ENCODE measurements at regions not wholly inside any gene's neighbourhood (a gene's known extent, or its start where the extent isn't known, plus 50 kb on each side); places are given as distances from the start of the nearest gene placed in this dataset.

GRCh38 chr10:130999376-131000202 lies 311.9 kb downstream of the TCERG1L start:
- no TSS peak for BruUV-seq (replicated peaks)
- CTCF ChIA-PET: interaction anchor here (0.6 kb wide), 1 partner anchor 9 kb away, joined by 3 read pairs; no protein-coding TSS in a partner anchor
- Mint-ChIP-seq H3K27ac (ENCODE audit: low read depth, unreplicated experiment) (no peak overlapping the region), H3K9me3 (ENCODE audit: unreplicated experiment) (peaks cover 27% of the 10 kb centered on the region), H3K4me3 (ENCODE audit: unreplicated experiment) (no peak overlapping the region), H3K4me1 (ENCODE audit: insufficient read depth, unreplicated experiment) (no peaks in the 10 kb centered on the region), H3K36me3 (ENCODE audit: insufficient read depth, unreplicated experiment) (no peaks in the 10 kb centered on the region), H3K27me3 (ENCODE audit: insufficient read depth, unreplicated experiment) (no peaks in the 10 kb centered on the region)
- no peak for TF ChIP-seq CTCF (IDR thresholded peaks at IDR 0.05; ENCODE audit: unreplicated experiment)
- no peak for DNase-seq (ENCODE audit: unreplicated experiment)
- POLR2A ChIA-PET: no interaction called here
- intact Hi-C loops (cut with micrococcal nuclease): no loop called here

- Mint-ChIP-seq H3K9me3 (ENCODE audit: unreplicated experiment) (peaks cover 26% of the 10 kb centered on the region), H3K4me1 (ENCODE audit: insufficient read depth, unreplicated experiment) (no peaks in the 10 kb centered on the region)
Measured at GRCh38 chr10:131000244-131000643, 311.3 kb downstream of the TCERG1L start.

DNA sequence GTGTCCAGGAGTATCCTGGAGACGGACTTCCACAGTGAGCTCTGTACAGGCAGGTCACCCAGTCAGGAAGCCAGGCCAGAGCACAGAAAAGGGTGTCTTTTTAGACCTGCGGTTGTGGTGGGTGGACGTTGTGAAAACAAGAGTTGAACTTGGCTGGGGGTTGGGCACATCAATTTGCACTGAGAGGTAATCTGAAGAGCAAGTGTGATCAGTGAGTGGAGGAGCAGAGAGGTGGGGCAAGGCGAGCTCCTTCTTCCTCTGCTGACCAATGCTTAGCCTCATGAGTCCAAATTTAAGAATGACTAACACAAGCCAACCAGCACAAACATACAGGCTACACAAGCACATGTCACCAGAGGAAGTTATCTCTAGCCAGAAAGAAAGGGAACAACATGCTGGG lies 310.8 kb downstream of the TCERG1L start:
- ChIA-PET CTCF (interaction anchor here (0.7 kb wide), 2 partner anchors 8 to 22 kb away, joined by 3 to 5 read pairs; no protein-coding TSS in a partner anchor), POLR2A (no interaction called here)
- no TSS peak for BruUV-seq (replicated peaks)
- H3K27ac Mint-ChIP-seq (ENCODE audit: low read depth, unreplicated experiment): no peak overlapping the region
- no peaks in the 10 kb centered on the region for H3K36me3 Mint-ChIP-seq (ENCODE audit: insufficient read depth, unreplicated experiment)
- H3K9me3 Mint-ChIP-seq (ENCODE audit: unreplicated experiment): peaks cover 21% of the 10 kb centered on the region
- H3K4me1 Mint-ChIP-seq (ENCODE audit: insufficient read depth, unreplicated experiment): no peaks in the 10 kb centered on the region
- no peak overlapping the region for H3K4me3 Mint-ChIP-seq (ENCODE audit: unreplicated experiment)
- H3K27me3 Mint-ChIP-seq (ENCODE audit: insufficient read depth, unreplicated experiment): no peaks in the 10 kb centered on the region
- no peak for TF ChIP-seq CTCF (IDR thresholded peaks at IDR 0.05; ENCODE audit: unreplicated experiment)
- intact Hi-C loops (cut with micrococcal nuclease): no loop called here
- DNase-seq (ENCODE audit: unreplicated experiment): no peak

More at GRCh38 chr10:131000244-131000643, 311.3 kb downstream of the TCERG1L start:
- Mint-ChIP-seq H3K27ac (ENCODE audit: low read depth, unreplicated experiment) (no peak overlapping the region), H3K4me3 (ENCODE audit: unreplicated experiment) (no peak overlapping the region), H3K27me3 (ENCODE audit: insufficient read depth, unreplicated experiment) (no peaks in the 10 kb centered on the region), H3K36me3 (ENCODE audit: insufficient read depth, unreplicated experiment) (no peaks in the 10 kb centered on the region)
- ChIA-PET POLR2A (no interaction called here), CTCF (interaction anchor here (0.7 kb wide), 1 partner anchor 9 kb away, joined by 3 read pairs; no protein-coding TSS in a partner anchor)
- no peak for DNase-seq (ENCODE audit: unreplicated experiment)
- no TSS peak for BruUV-seq (replicated peaks)
- intact Hi-C loops (cut with micrococcal nuclease): no loop called here
- no peak for TF ChIP-seq CTCF (IDR thresholded peaks at IDR 0.05; ENCODE audit: unreplicated experiment)

GRCh38 chr10:131001438-131001837 lies 310.1 kb downstream of the TCERG1L start:
- Mint-ChIP-seq H3K27me3 (ENCODE audit: insufficient read depth, unreplicated experiment) (no peaks in the 10 kb centered on the region), H3K36me3 (ENCODE audit: insufficient read depth, unreplicated experiment) (no peaks in the 10 kb centered on the region), H3K9me3 (ENCODE audit: unreplicated experiment) (peaks cover 15% of the 10 kb centered on the region), H3K4me3 (ENCODE audit: unreplicated experiment) (no peak overlapping the region), H3K4me1 (ENCODE audit: insufficient read depth, unreplicated experiment) (no peaks in the 10 kb centered on the region), H3K27ac (ENCODE audit: low read depth, unreplicated experiment) (no peak overlapping the region)
- intact Hi-C loops (cut with micrococcal nuclease): no loop called here
- TF ChIP-seq CTCF (IDR thresholded peaks at IDR 0.05; ENCODE audit: unreplicated experiment): no peak
- ChIA-PET CTCF (interaction anchor here (0.7 kb wide), 1 partner anchor 23 kb away, joined by 5 read pairs; no protein-coding TSS in a partner anchor), POLR2A (no interaction called here)
- no TSS peak for BruUV-seq (replicated peaks)
- DNase-seq (ENCODE audit: unreplicated experiment): no peak

Measured in MCF 10A (cell line).